AG10803 (cell line): ENCODE measurements at regions not wholly inside any gene's neighbourhood (a gene's known extent, or its start where the extent isn't known, plus 50 kb on each side); places are given as distances from the start of the nearest gene placed in this dataset.

Source experiments
- DNase-seq: peaks from one replicate; pipeline ENCODE4 v3.0.0; 2010; ENCODE audit warnings: low read depth
- H3K4me3 ChIP-seq: 2 replicates; pipeline ENCODE4 v1.5.1; 2011; ENCODE audit warnings: mild to moderate bottlenecking, low read length, control low read depth
- TF ChIP-seq, protein P1 (sequence below): conservative IDR thresholded peaks from 2 replicates; pipeline ENCODE4 v1.5.1; 2011; ENCODE audit warnings: mild to moderate bottlenecking, low read length, control low read depth, inconsistent platforms

- TF ChIP-seq, protein P1, sequence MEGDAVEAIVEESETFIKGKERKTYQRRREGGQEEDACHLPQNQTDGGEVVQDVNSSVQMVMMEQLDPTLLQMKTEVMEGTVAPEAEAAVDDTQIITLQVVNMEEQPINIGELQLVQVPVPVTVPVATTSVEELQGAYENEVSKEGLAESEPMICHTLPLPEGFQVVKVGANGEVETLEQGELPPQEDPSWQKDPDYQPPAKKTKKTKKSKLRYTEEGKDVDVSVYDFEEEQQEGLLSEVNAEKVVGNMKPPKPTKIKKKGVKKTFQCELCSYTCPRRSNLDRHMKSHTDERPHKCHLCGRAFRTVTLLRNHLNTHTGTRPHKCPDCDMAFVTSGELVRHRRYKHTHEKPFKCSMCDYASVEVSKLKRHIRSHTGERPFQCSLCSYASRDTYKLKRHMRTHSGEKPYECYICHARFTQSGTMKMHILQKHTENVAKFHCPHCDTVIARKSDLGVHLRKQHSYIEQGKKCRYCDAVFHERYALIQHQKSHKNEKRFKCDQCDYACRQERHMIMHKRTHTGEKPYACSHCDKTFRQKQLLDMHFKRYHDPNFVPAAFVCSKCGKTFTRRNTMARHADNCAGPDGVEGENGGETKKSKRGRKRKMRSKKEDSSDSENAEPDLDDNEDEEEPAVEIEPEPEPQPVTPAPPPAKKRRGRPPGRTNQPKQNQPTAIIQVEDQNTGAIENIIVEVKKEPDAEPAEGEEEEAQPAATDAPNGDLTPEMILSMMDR = no peak
- no peak for DNase-seq
- no peak overlapping the region for H3K4me3 ChIP-seq
Measured at GRCh38 chr2:136392897-136393505, 275.1 kb upstream of the CXCR4 start.

DNA sequence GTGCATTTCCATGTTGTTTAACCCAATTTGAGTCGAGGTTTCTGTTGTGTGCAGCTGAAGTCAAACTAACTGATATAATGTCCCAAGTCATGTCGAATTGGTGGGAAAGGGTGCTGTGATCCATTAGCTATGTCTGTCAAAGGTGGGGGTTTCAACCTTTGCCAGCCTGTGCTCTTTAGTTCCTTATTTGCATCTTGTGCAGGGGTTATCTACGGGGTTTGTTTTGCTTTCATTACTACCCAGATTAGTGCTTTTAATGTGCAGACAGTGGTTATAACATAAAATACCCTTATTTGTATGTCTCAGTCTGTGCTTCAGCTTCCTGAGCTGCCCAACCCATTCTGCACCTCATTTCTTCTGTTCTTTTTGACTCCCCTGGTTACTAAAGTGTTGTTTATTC is 271.9 kb upstream of the CXCR4 start:
- TF ChIP-seq, protein P1 = no peak
- DNase-seq = no peak
- no peak overlapping the region for H3K4me3 ChIP-seq

- DNase-seq = peak; percentile 34
- H3K4me3 ChIP-seq = no peak overlapping the region
- TF ChIP-seq, protein P1 = no peak
Measured at GRCh38 chr2:136386046-136386445, 268.1 kb upstream of the CXCR4 start.

DNA sequence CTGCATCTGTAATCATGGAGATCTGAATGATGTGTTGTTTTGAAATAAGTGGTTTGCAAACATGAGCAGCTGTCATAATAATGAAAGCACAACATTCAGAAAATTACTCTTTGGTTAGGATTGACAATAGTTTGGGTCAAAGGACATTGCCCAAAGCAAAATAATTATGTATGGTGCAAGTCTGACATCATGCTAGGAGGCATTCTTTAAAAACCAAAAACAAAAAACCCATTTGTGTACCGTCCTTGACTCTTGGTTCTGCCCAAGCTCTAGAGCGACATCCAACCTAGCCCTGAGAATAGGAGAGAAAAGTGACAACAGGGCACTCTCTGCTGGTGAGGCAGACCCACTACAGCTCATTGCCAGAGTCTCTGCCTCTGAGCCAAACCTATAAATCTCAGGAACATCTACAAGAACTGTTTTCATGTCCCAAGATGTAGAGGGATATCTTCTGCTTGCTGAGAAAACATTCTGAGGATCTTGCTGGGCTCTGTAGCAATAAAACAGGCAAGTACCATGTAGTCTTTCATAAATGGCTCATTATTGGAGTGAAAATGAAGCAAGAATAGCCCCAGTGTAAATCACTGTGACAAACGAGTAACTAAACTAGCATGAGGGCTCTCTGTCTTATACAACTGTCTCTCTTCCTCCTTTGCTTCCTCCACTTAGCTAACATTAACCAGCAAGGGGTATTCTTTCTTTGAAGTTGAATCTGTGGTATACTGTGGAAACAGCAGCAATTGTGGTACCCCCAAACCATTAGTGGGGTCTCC is 266.8 kb upstream of the CXCR4 start:
- no peak overlapping the region for H3K4me3 ChIP-seq
- TF ChIP-seq, protein P1 = peak; percentile 44
- DNase-seq = peak; percentile 16

DNA sequence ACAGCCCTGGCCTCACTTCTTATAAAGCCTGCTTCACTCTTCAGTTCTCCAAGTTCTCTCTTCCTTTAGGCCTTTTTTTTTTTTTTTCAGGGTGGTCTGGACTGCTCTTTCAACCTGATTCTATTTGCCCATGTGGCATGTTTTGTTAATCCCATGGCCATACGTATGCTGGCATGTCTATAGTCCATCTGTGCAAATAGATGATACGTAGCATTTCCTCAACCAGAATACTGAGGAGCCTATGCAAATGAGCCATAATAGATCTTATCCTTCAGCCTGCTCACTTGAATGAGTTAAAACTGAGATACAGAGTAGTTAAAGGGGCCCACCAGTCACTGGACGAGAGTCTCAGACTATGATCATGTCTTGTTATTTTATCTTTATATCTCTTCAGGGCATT is 265.2 kb upstream of the CXCR4 start:
- DNase-seq = no peak
- TF ChIP-seq, protein P1 = no peak
- no peak overlapping the region for H3K4me3 ChIP-seq

GRCh38 chr2:136381722-136382633 is 264.0 kb upstream of the CXCR4 start:
- no peak overlapping the region for H3K4me3 ChIP-seq
- DNase-seq = no peak
- TF ChIP-seq, protein P1 = no peak
